Spleen (tissue), 7 donors: ENCODE measurements at regions not wholly inside any gene's neighbourhood (a gene's known extent, or its start where the extent isn't known, plus 50 kb on each side); places are given as distances from the start of the nearest gene placed in this dataset.

Experiments
- POLR2A ChIP-seq, 3 donors: fragments of 450-650 bp; IDR thresholded peaks; one replicate each; pipeline ENCODE4 v1.5.1; 2017; ENCODE audit warnings: antibody characterized with exemption in 3 of 3, mild to moderate bottlenecking in 1 of 3
- TF ChIP-seq, protein P1 (sequence below), 11 experiments: fragments of 200-600 bp in 7 of 11; fragments of 450-650 bp in 4 of 11; sonication (generic) in 4 of 11; IDR thresholded peaks in 8 of 11; conservative IDR thresholded peaks in 3 of 11; 1 replicate in 7 of 11; 2 replicates in 4 of 11; pipeline versions ENCODE4 v1.4.0 to v1.8.0; 2016 to 2021; ENCODE audit warnings: antibody characterized with exemption in 11 of 11, inconsistent platforms in 4 of 11, mild to moderate bottlenecking in 1 of 11
- donor health status: DM: no; HTN: no; CAD: no; lungs with moderate emphysema.
- donor health status: DM: no; HTN: no; CAD: no.
- donor health status: DM: no; HTN: no; CAD: no.

- TF ChIP-seq, protein P1, sequence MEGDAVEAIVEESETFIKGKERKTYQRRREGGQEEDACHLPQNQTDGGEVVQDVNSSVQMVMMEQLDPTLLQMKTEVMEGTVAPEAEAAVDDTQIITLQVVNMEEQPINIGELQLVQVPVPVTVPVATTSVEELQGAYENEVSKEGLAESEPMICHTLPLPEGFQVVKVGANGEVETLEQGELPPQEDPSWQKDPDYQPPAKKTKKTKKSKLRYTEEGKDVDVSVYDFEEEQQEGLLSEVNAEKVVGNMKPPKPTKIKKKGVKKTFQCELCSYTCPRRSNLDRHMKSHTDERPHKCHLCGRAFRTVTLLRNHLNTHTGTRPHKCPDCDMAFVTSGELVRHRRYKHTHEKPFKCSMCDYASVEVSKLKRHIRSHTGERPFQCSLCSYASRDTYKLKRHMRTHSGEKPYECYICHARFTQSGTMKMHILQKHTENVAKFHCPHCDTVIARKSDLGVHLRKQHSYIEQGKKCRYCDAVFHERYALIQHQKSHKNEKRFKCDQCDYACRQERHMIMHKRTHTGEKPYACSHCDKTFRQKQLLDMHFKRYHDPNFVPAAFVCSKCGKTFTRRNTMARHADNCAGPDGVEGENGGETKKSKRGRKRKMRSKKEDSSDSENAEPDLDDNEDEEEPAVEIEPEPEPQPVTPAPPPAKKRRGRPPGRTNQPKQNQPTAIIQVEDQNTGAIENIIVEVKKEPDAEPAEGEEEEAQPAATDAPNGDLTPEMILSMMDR (IDR thresholded peaks at IDR 0.05 in 8 of 11, conservative IDR thresholded peaks at IDR 0.05 in 3 of 11): no peak
- no peak for TF ChIP-seq POLR2A (IDR thresholded peaks at IDR 0.05)
Measured at GRCh38 chr2:120607996-120608395, 127.7 kb upstream of the GLI2 start.
